Kidney epithelial cell (primary cell): ENCODE measurements at regions not wholly inside any gene's neighbourhood (a gene's known extent, or its start where the extent isn't known, plus 50 kb on each side); places are given as distances from the start of the nearest gene placed in this dataset.

Source experiments
- DNase-seq: peaks from one replicate; pipeline ENCODE4 v3.0.0-alpha.2; 2010; ENCODE audit warnings: low read depth
- H3K27me3 ChIP-seq: 2 replicates; pipeline ENCODE4 v1.6.0; 2011; ENCODE audit warnings: low read length; ENCODE audit not compliant: control insufficient read depth, insufficient read depth
- H3K36me3 ChIP-seq: 2 replicates; pipeline ENCODE4 v1.5.1; 2011; ENCODE audit warnings: low read length; ENCODE audit not compliant: control insufficient read depth, insufficient read depth
- H3K4me3 ChIP-seq: 2 replicates; pipeline ENCODE4 v1.5.1; 2011; ENCODE audit warnings: low read depth, mild to moderate bottlenecking, control low read depth, low read length
- TF ChIP-seq, protein P1 (sequence below): IDR thresholded peaks from 2 replicates; pipeline ENCODE4 v1.5.1; 2011; ENCODE audit warnings: mild to moderate bottlenecking, moderate library complexity, low read length, control low read depth, inconsistent platforms; ENCODE audit not compliant: insufficient read depth, poor library complexity, severe bottlenecking

DNA sequence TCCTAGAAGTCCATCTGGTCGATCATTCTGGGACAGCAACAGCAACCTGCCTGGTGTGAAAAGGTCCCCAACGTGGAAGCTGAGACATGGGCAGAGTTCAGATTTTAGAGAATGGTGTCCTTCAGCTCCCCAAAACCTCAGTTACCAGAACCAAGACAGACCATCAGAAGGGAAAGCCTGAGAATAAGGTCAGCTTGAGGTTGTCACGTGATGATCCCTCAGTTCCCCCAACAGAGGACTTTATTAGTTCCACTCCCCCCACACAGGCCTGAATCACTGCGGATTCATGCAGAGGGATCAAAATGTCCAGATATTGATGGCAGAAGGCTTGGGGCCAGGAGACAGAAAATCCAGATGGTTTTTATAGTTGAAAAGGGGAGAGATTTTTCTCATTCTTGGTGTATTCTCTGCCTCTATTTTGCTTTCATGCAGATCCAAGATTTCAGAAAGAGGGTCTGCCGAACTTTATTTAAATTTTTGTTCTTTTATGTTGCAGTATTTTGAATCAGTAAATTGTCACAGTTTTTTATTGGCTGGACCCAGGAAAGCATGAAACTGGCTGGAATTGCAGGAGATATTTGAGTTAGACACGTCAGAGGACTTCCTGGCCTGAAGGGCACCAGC lies 139.0 kb upstream of the NTM start:
- no peaks in the 10 kb centered on the region for H3K27me3 ChIP-seq

DNA sequence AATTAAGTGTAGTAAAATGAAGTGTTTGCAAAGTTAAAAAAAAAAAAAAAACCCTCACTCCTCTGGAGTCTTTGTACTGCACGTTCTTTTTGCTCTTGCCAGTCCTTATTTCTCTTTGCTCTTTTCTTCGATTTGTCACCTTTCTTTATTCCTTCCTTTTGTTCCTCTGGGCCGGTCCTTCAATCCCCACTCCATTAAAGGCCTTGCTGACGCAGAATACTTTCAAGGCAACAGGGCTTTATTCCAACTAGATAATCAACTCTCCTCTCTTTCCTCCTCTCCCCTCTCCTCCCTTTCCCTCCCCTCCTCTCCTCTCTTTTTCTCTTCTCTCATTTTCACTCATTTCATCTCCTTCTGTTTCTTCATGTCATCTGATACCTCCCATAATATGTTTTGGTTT lies 138.2 kb upstream of the NTM start:
- Histone ChIP-seq H3K36me3 (no peaks in the 10 kb centered on the region), H3K27me3 (no peaks in the 10 kb centered on the region), H3K4me3 (no peak overlapping the region)
- no peak for DNase-seq
- TF ChIP-seq, protein P1, sequence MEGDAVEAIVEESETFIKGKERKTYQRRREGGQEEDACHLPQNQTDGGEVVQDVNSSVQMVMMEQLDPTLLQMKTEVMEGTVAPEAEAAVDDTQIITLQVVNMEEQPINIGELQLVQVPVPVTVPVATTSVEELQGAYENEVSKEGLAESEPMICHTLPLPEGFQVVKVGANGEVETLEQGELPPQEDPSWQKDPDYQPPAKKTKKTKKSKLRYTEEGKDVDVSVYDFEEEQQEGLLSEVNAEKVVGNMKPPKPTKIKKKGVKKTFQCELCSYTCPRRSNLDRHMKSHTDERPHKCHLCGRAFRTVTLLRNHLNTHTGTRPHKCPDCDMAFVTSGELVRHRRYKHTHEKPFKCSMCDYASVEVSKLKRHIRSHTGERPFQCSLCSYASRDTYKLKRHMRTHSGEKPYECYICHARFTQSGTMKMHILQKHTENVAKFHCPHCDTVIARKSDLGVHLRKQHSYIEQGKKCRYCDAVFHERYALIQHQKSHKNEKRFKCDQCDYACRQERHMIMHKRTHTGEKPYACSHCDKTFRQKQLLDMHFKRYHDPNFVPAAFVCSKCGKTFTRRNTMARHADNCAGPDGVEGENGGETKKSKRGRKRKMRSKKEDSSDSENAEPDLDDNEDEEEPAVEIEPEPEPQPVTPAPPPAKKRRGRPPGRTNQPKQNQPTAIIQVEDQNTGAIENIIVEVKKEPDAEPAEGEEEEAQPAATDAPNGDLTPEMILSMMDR, result no peak

More for the DNA sequence above, 139.0 kb upstream of the NTM start:
- TF ChIP-seq, protein P1, result no peak
- Histone ChIP-seq H3K4me3 (no peak overlapping the region), H3K36me3 (no peaks in the 10 kb centered on the region)
- DNase-seq, result no peak

DNA sequence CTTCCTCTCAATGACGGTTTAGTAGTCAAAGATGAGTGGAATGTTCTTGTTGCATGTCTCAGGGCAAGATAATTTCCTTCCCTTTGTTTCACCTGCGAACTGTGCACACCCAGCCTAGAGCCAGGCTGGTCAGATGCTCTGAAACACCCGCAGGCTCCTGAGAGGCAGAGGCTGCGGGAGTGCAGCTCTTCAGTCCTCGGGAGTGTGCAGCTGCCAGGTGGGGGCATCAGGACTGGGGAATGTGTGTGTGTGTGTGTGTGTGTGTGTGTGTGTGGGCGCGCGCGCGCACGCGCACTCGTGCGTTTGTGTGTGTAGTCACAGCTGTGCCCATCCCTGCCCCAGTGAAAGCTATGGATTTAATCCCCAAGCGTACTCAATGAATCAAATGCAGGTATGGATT lies 136.2 kb upstream of the NTM start:
- DNase-seq, result no peak
- TF ChIP-seq, protein P1, result no peak
- H3K4me3 ChIP-seq, result no peak overlapping the region
- H3K27me3 ChIP-seq, result no peaks in the 10 kb centered on the region
- no peaks in the 10 kb centered on the region for H3K36me3 ChIP-seq

DNA sequence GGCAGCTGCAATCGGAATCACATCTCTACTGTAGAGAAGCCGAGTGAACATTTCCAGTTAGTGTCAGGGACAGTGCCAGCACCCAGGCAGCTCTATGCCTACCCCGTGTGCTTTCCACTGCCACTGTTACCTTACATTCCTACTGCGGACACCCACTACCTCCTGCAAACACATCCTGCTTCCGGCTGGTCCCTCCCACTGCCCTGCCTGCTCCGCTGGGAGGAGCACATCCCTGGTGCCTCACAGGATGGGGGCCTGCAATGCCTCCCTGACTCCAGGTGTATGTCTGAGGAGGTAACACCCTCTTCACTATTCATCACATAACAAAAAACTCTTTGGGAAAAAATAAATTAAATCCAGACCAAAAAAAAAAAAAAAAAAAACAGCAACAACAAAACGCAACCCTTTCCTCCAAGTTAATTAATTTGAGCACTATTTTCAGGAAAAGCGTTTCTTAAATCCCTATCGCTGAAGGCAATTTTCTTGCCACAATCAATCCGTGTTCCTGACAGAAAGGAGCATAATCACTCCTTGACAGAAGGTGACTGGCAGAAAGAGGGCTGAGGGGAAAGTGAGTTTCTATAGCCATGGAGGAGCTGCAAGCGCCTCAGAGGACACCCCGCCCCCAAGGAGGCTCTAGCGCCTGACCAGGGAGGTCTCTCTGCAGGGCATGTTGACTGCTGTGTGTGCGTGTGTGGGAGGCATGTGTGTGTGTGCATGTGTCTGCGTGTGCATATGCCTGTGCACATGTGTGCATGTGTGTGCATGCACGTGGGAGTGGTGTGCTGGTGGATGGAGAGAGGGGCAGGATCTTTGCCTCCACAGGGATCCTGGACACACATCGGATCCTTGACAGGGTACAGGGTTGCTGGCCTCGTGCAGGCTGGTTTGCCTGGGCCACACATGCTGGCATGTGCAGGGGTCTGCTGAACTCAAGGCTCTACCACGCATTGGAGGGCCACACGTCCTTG lies 134.8 kb upstream of the NTM start:
- no peak overlapping the region for H3K4me3 ChIP-seq
- TF ChIP-seq, protein P1, result no peak
- H3K27me3 ChIP-seq, result no peaks in the 10 kb centered on the region
- H3K36me3 ChIP-seq, result no peaks in the 10 kb centered on the region
- DNase-seq, result no peak

DNA sequence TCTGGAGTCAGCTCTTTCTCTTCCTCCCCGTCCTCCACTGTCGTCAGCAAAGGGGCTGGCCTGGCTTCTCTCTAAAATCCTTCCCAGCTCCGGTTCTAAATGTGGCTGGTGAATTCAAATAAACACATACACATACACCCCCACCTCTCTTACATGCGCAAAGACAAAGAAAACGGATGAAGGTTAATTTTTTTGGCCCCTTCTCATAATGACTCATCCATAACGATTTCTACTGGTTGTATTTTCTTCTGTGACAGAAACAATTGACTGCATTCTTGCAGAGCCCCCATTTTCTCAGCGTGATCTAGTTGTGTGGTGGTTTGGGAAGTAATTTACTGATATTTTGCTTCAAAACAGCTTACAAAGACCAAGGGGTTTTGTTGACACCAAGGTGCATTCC lies 130.0 kb upstream of the NTM start:
- Histone ChIP-seq H3K4me3 (no peak overlapping the region), H3K36me3 (no peaks in the 10 kb centered on the region), H3K27me3 (no peaks in the 10 kb centered on the region)
- TF ChIP-seq, protein P1, result no peak
- DNase-seq, result no peak
